Neural progenitor cell (in vitro differentiated cells): ENCODE measurements at regions not wholly inside any gene's neighbourhood (a gene's known extent, or its start where the extent isn't known, plus 50 kb on each side); places are given as distances from the start of the nearest gene placed in this dataset.

Source experiments
- DNase-seq: peaks from one replicate; pipeline ENCODE4 v3.0.0-alpha.2; 2016; ENCODE audit warnings: low spot score
- H2AFZ ChIP-seq: fragments of 200-600 bp; sonication (generic); replicated peaks from 2 replicates; pipeline ENCODE4 v1.6.1; 2016; ENCODE audit warnings: antibody characterized with exemption
- H3F3A ChIP-seq: fragments of 200-600 bp; sonication (generic); 2 replicates; pipeline ENCODE4 v1.6.1; 2016; ENCODE audit warnings: antibody characterized with exemption, low read depth
- H3K27ac ChIP-seq: fragments of 200-600 bp; sonication (generic); 2 replicates; pipeline ENCODE4 v1.5.1; 2016; ENCODE audit warnings: mild to moderate bottlenecking
- H3K27me3 ChIP-seq: fragments of 200-600 bp; sonication (generic); 2 replicates; pipeline ENCODE4 v1.6.1; 2016; ENCODE audit warnings: mild to moderate bottlenecking, moderate library complexity
- H3K36me3 ChIP-seq: fragments of 200-600 bp; sonication (generic); 2 replicates; pipeline ENCODE4 v1.5.1; 2016
- H3K4me1 ChIP-seq: fragments of 200-600 bp; sonication (generic); 2 replicates; pipeline ENCODE4 v1.6.1; 2016; ENCODE audit warnings: mixed run types
- H3K4me2 ChIP-seq: fragments of 200-600 bp; sonication (generic); 2 replicates; pipeline ENCODE4 v1.6.1; 2016
- H3K4me3 ChIP-seq: fragments of 200-600 bp; sonication (generic); 2 replicates; pipeline ENCODE4 v1.5.1; 2016
- H3K79me2 ChIP-seq: fragments of 200-600 bp; sonication (generic); 2 replicates; pipeline ENCODE4 v1.6.1; 2016; ENCODE audit warnings: low read depth
- H3K9ac ChIP-seq: fragments of 200-600 bp; sonication (generic); 2 replicates; pipeline ENCODE4 v1.6.1; 2016
- H3K9me3 ChIP-seq: fragments of 200-600 bp; sonication (generic); 2 replicates; pipeline ENCODE4 v1.5.1; 2016; ENCODE audit warnings: low read depth
- H4K20me1 ChIP-seq: fragments of 200-600 bp; sonication (generic); 2 replicates; pipeline ENCODE4 v1.6.1; 2016; ENCODE audit warnings: low read depth
- H3K27ac Mint-ChIP-seq: 3 replicates; pipeline ENCODE4 v1.8.0; 2021; ENCODE audit warnings: mixed read lengths
- H3K27me3 Mint-ChIP-seq: 2 replicates; pipeline ENCODE4 v1.8.0; 2022; ENCODE audit warnings: low read depth, mild to moderate bottlenecking, inconsistent platforms, moderate library complexity, mixed read lengths; ENCODE audit not compliant: insufficient read depth
- H3K36me3 Mint-ChIP-seq: 3 replicates; pipeline ENCODE4 v1.8.0; 2021; ENCODE audit warnings: mixed read lengths
- H3K4me1 Mint-ChIP-seq: 3 replicates; pipeline ENCODE4 v1.8.0; 2021; ENCODE audit warnings: mixed read lengths
- H3K4me3 Mint-ChIP-seq: 3 replicates; pipeline ENCODE4 v1.8.0; 2021; ENCODE audit warnings: mild to moderate bottlenecking, moderate library complexity, mixed read lengths
- H3K9me3 Mint-ChIP-seq: 3 replicates; pipeline ENCODE4 v1.8.0; 2020; ENCODE audit warnings: mixed read lengths
- CTCF ChIP-seq: fragments of 200-600 bp; sonication (generic); IDR thresholded peaks from 2 replicates; pipeline ENCODE4 v1.5.1; 2017; ENCODE audit warnings: antibody characterized with exemption, mild to moderate bottlenecking
- EZH2 ChIP-seq: fragments of 200-600 bp; sonication (generic); IDR thresholded peaks from 2 replicates; pipeline ENCODE4 v1.6.1; 2017; ENCODE audit warnings: antibody characterized with exemption, mild to moderate bottlenecking, moderate library complexity
- EZH2phosphoT487 ChIP-seq: fragments of 200-600 bp; sonication (generic); IDR thresholded peaks from 2 replicates; pipeline ENCODE4 v1.6.1; 2017; ENCODE audit warnings: antibody characterized with exemption

GRCh38 chr5:74951865-74952264, 85.7 kb upstream of the FAM169A start:
- H3K36me3 ChIP-seq = no peaks in the 10 kb centered on the region
- TF ChIP-seq EZH2 (no peak), CTCF (no peak), EZH2phosphoT487 (no peak)
- no peaks in the 10 kb centered on the region for H3K4me1 ChIP-seq
- H3K4me1 Mint-ChIP-seq = no peaks in the 10 kb centered on the region
- H3K4me3 ChIP-seq = no peak overlapping the region
- peaks cover 2% of the 10 kb centered on the region for H3K9me3 Mint-ChIP-seq
- H3K36me3 Mint-ChIP-seq = no peaks in the 10 kb centered on the region
- peaks cover 2% of the 10 kb centered on the region for H3K27me3 Mint-ChIP-seq
- no peak overlapping the region for H3K27ac Mint-ChIP-seq
- no peak overlapping the region for H3K9ac ChIP-seq
- H3K4me3 Mint-ChIP-seq = no peak overlapping the region
- no peak for DNase-seq
- H3K79me2 ChIP-seq = no peaks in the 10 kb centered on the region
- H3K27me3 ChIP-seq = no peaks in the 10 kb centered on the region
- no peak overlapping the region for H3K4me2 ChIP-seq
- no peak overlapping the region for H3K27ac ChIP-seq
- H3F3A ChIP-seq = no peaks in the 10 kb centered on the region
- no peaks in the 10 kb centered on the region for H3K9me3 ChIP-seq
- no peak overlapping the region for H2AFZ ChIP-seq
- H4K20me1 ChIP-seq = no peaks in the 10 kb centered on the region

GRCh38 chr5:74950836-74951515, 84.8 kb upstream of the FAM169A start:
- no peaks in the 10 kb centered on the region for H3K4me1 ChIP-seq
- DNase-seq = no peak
- no peaks in the 10 kb centered on the region for H3K27me3 ChIP-seq
- H3K4me1 Mint-ChIP-seq = no peaks in the 10 kb centered on the region
- no peak overlapping the region for H2AFZ ChIP-seq
- H3K36me3 ChIP-seq = no peaks in the 10 kb centered on the region
- no peaks in the 10 kb centered on the region for H3K9me3 ChIP-seq
- no peak overlapping the region for H3K9ac ChIP-seq
- no peak for TF ChIP-seq CTCF
- TF ChIP-seq EZH2phosphoT487 = no peak
- no peak for TF ChIP-seq EZH2
- H3K27ac ChIP-seq = no peak overlapping the region
- no peaks in the 10 kb centered on the region for H3K79me2 ChIP-seq
- no peaks in the 10 kb centered on the region for H3K36me3 Mint-ChIP-seq
- H3K9me3 Mint-ChIP-seq = peaks cover 2% of the 10 kb centered on the region
- no peak overlapping the region for H3K4me2 ChIP-seq
- no peaks in the 10 kb centered on the region for H3F3A ChIP-seq
- H3K27me3 Mint-ChIP-seq = peaks cover 2% of the 10 kb centered on the region
- H3K4me3 ChIP-seq = no peak overlapping the region
- H4K20me1 ChIP-seq = no peaks in the 10 kb centered on the region
- H3K4me3 Mint-ChIP-seq = no peak overlapping the region
- no peak overlapping the region for H3K27ac Mint-ChIP-seq

- H3K79me2 ChIP-seq = no peaks in the 10 kb centered on the region
- H3K4me3 ChIP-seq = no peak overlapping the region
- no peak overlapping the region for H3K27ac Mint-ChIP-seq
- H3K4me3 Mint-ChIP-seq = no peak overlapping the region
- H3K4me1 ChIP-seq = no peaks in the 10 kb centered on the region
- H3K27me3 Mint-ChIP-seq = peaks cover 2% of the 10 kb centered on the region
- H3F3A ChIP-seq = no peaks in the 10 kb centered on the region
- H3K4me1 Mint-ChIP-seq = no peaks in the 10 kb centered on the region
- H3K36me3 Mint-ChIP-seq = no peaks in the 10 kb centered on the region
- H3K27me3 ChIP-seq = no peaks in the 10 kb centered on the region
- no peaks in the 10 kb centered on the region for H3K9me3 ChIP-seq
- no peak for TF ChIP-seq EZH2
- TF ChIP-seq CTCF = no peak
- TF ChIP-seq EZH2phosphoT487 = no peak
- no peaks in the 10 kb centered on the region for H3K9me3 Mint-ChIP-seq
- H3K36me3 ChIP-seq = no peaks in the 10 kb centered on the region
- no peak overlapping the region for H3K27ac ChIP-seq
- H3K4me2 ChIP-seq = no peak overlapping the region
- no peak for DNase-seq
- H2AFZ ChIP-seq = no peak overlapping the region
- H3K9ac ChIP-seq = no peak overlapping the region
- no peaks in the 10 kb centered on the region for H4K20me1 ChIP-seq
Measured at GRCh38 chr5:74949976-74950375, 83.8 kb upstream of the FAM169A start.
